K562 (cell line): ENCODE measurements at regions not wholly inside any gene's neighbourhood (a gene's known extent, or its start where the extent isn't known, plus 50 kb on each side); places are given as distances from the start of the nearest gene placed in this dataset.

ENCODE experiments used
- ATAC-seq: fragments of 200-7000 bp; cut with Tn5 transposase; 3 replicates; pipeline ENCODE4 v1.9.1; 2020; ENCODE audit warnings: moderate library complexity
- BruUV-seq: library from RNA; stranded (reverse); fragments of 400-500 nt; replicated peaks from 2 replicates; lab custom pipeline; 2021; lab: Mats Ljungman, UMichigan
- CTCF ChIA-PET: fragments of 300-600 bp; formaldehyde crosslinking; extraction: SDS; loops from one replicate; lab custom pipeline; 2021; ENCODE audit warnings: low intra/inter-chr PET ratio; lab: Yijun Ruan, JAX
- POLR2A ChIA-PET: fragments of 300-600, 350-650 bp; sonication (Branson Sonifier 250); formaldehyde crosslinking; extraction: SDS; loops from one replicate; lab custom pipeline; 2021; ENCODE audit warnings: antibody characterized with exemption, inconsistent platforms; lab: Yijun Ruan, JAX
- DNase-seq, 4 experiments: peaks; one replicate each; pipeline versions ENCODE4 v3.0.0 to v3.0.0-alpha.2; 2011 to 2018; ENCODE audit warnings: low spot score in 3 of 4, mixed read lengths in 3 of 4; ENCODE audit errors: extremely low read depth in 1 of 4
- FAIRE-seq: peaks from 2 replicates; lab custom pipeline; 2011; peaks lifted over from hg19 to GRCh38; lab: Jason Lieb, UNC
- H2AFZ ChIP-seq: 2 replicates; pipeline ENCODE4 v1.6.0; 2011; ENCODE audit warnings: low read depth, low read length, control low read depth, inconsistent platforms
- H3K27ac ChIP-seq: fragments of 200-600 bp; 3 replicates; pipeline ENCODE4 v1.8.0; 2011; ENCODE audit warnings: low read depth, mild to moderate bottlenecking, control low read depth, inconsistent platforms, low read length, moderate library complexity, mixed read lengths; ENCODE audit errors: extremely low read depth
- H3K27me3 ChIP-seq, 2 experiments: fragments of 300-600 bp in 1 of 2; 2 replicates in 1 of 2; 3 replicates in 1 of 2; pipeline versions ENCODE4 v1.6.0 to v1.8.0; 2011; ENCODE audit warnings: inconsistent platforms in 2 of 2, low read length in 2 of 2, mild to moderate bottlenecking in 1 of 2, mixed read lengths in 1 of 2, moderate library complexity in 1 of 2; ENCODE audit not compliant: control insufficient read depth in 2 of 2, insufficient read depth in 2 of 2
- H3K36me3 ChIP-seq: fragments of 300-600 bp; 3 replicates; pipeline ENCODE4 v1.8.0; 2011; ENCODE audit warnings: mild to moderate bottlenecking, low read length, inconsistent platforms; ENCODE audit not compliant: control insufficient read depth, insufficient read depth
- H3K4me1 ChIP-seq, 2 experiments: fragments of 200-600 bp in 1 of 2; replicated peaks in 1 of 2; 2 replicates in 1 of 2; 3 replicates in 1 of 2; pipeline versions ENCODE4 v1.5.1 to v1.8.0; 2011; ENCODE audit warnings: inconsistent platforms in 2 of 2, low read length in 2 of 2, mild to moderate bottlenecking in 1 of 2, mixed read lengths in 1 of 2, moderate library complexity in 1 of 2; ENCODE audit not compliant: control insufficient read depth in 2 of 2, insufficient read depth in 2 of 2
- H3K4me2 ChIP-seq: 2 replicates; pipeline ENCODE4 v1.6.1; 2011; ENCODE audit warnings: low read length, control low read depth, inconsistent platforms, mixed read lengths; ENCODE audit not compliant: insufficient read depth
- H3K4me3 ChIP-seq: fragments of 200-600 bp; sonication (generic), shearing (Covaris generic); 2 replicates; pipeline ENCODE4 v1.5.1; 2016; ENCODE audit warnings: control low read depth, inconsistent platforms
- H3K79me2 ChIP-seq: fragments of 200-600 bp; 3 replicates; pipeline ENCODE4 v1.8.0; 2011; ENCODE audit warnings: low read length, inconsistent platforms; ENCODE audit not compliant: control insufficient read depth, insufficient read depth
- H3K9ac ChIP-seq, 2 experiments: 2 replicates each; pipeline versions ENCODE4 v1.6.0 to v1.6.1; 2011; ENCODE audit warnings: low read depth in 2 of 2, low read length in 2 of 2, control low read depth in 1 of 2, inconsistent platforms in 1 of 2, mild to moderate bottlenecking in 1 of 2, mixed read lengths in 1 of 2; ENCODE audit not compliant: insufficient read depth in 1 of 2
- H3K9me1 ChIP-seq: one replicate; pipeline ENCODE4 v1.6.0; 2011; ENCODE audit warnings: inconsistent platforms, mild to moderate bottlenecking, low read length, moderate library complexity; ENCODE audit not compliant: control insufficient read depth, insufficient read depth
- H3K9me3 ChIP-seq: replicated peaks from 2 replicates; pipeline ENCODE4 v1.5.1; 2011; ENCODE audit warnings: low read depth, low read length, inconsistent platforms; ENCODE audit not compliant: control insufficient read depth, insufficient read depth
- H4K20me1 ChIP-seq: replicated peaks from 2 replicates; pipeline ENCODE4 v1.6.1; 2011; ENCODE audit warnings: low read length, inconsistent platforms, mixed read lengths; ENCODE audit not compliant: control insufficient read depth, insufficient read depth
- ARID3A ChIP-seq: IDR thresholded peaks from 2 replicates; pipeline ENCODE4 v1.6.1; 2012; ENCODE audit warnings: low read depth, low read length, improper control_type of control experiment, borderline replicate concordance
- BRD9 ChIP-seq: fragments of 450-650 bp; IDR thresholded peaks from 2 replicates; pipeline ENCODE4 v1.6.1; 2018; ENCODE audit warnings: low read depth; ENCODE audit not compliant: partially characterized antibody
- BRF2 ChIP-seq: IDR thresholded peaks from 3 replicates; pipeline ENCODE4 v1.6.1; 2011; ENCODE audit warnings: borderline replicate concordance, mild to moderate bottlenecking; ENCODE audit not compliant: insufficient read length, insufficient read depth
- CHD4 ChIP-seq: fragments of 200-600 bp; sonication (generic); IDR thresholded peaks from 3 replicates; pipeline ENCODE4 v1.6.1; 2012; ENCODE audit warnings: low read depth, mild to moderate bottlenecking, mixed read lengths, low read length, inconsistent platforms; ENCODE audit not compliant: insufficient read depth, insufficient replicate concordance, poor library complexity, severe bottlenecking
- HDAC1 ChIP-seq, 2 experiments: fragments of 450-650 bp; IDR thresholded peaks; 2 replicates each; pipeline ENCODE4 v1.6.1; 2016 to 2017; ENCODE audit warnings: inconsistent platforms in 1 of 2, mild to moderate bottlenecking in 1 of 2, moderate library complexity in 1 of 2
- MAZ ChIP-seq, 2 experiments: fragments of 450-650 bp in 1 of 2; sonication (generic) in 1 of 2; formaldehyde crosslinking; IDR thresholded peaks in 1 of 2; conservative IDR thresholded peaks in 1 of 2; 2 replicates each; pipeline versions ENCODE4 v1.4.0 to v1.5.0; 2020; ENCODE audit warnings: mild to moderate bottlenecking in 1 of 2, missing genetic modification reagents in 1 of 2
- MCM5 ChIP-seq: fragments of 450-650 bp; IDR thresholded peaks from 2 replicates; pipeline ENCODE4 v1.6.1; 2016; ENCODE audit warnings: low read depth
- NCOR1 ChIP-seq: fragments of 450-650 bp; IDR thresholded peaks from 2 replicates; pipeline ENCODE4 v1.6.1; 2016; ENCODE audit warnings: mild to moderate bottlenecking, moderate library complexity
- NR1H2 ChIP-seq: sonication (generic); formaldehyde crosslinking; IDR thresholded peaks from 2 replicates; pipeline ENCODE4 v1.4.0; 2020; ENCODE audit warnings: mild to moderate bottlenecking, missing genetic modification reagents
- NR3C1 ChIP-seq: sonication (generic); formaldehyde crosslinking; IDR thresholded peaks from 2 replicates; pipeline ENCODE4 v1.8.1; 2022; ENCODE audit warnings: missing genetic modification reagents
- POLR2A ChIP-seq: fragments of 450-650 bp; conservative IDR thresholded peaks from 2 replicates; pipeline ENCODE4 v1.6.1; 2016
- RBM17 ChIP-seq: fragments of 200-400 bp; formaldehyde crosslinking; IDR thresholded peaks from 2 replicates; pipeline ENCODE4 v1.6.1; 2017; ENCODE audit warnings: low read depth, mild to moderate bottlenecking, low read length, borderline replicate concordance
- SREBF1 ChIP-seq: fragments of 150-350 bp; IDR thresholded peaks from 2 replicates; pipeline ENCODE4 v1.6.1; 2014; ENCODE audit warnings: antibody characterized with exemption, low read depth, low read length, borderline replicate concordance
- SREBF2 ChIP-seq: sonication (generic); formaldehyde crosslinking; IDR thresholded peaks from 2 replicates; pipeline ENCODE4 v1.4.0; 2020; ENCODE audit warnings: mild to moderate bottlenecking, missing genetic modification reagents
- SRF ChIP-seq, 2 experiments: fragments of 250-450, 450-650 bp in 1 of 2; sonication (Bioruptor Pico) in 1 of 2; sonication (generic) in 1 of 2; formaldehyde crosslinking; IDR thresholded peaks; 2 replicates each; pipeline versions ENCODE4 v1.5.0 to v1.5.1; 2020 to 2022; ENCODE audit warnings: mild to moderate bottlenecking in 1 of 2, missing genetic modification reagents in 1 of 2
- THAP7 ChIP-seq: fragments of 250-450 bp; sonication (Bioruptor Pico); IDR thresholded peaks from 2 replicates; pipeline ENCODE4 v1.5.0; 2021
- ZNF121 ChIP-seq: sonication (generic); formaldehyde crosslinking; conservative IDR thresholded peaks from 2 replicates; pipeline ENCODE4 v1.8.0; 2022; ENCODE audit warnings: missing genetic modification reagents
- ZNF277 ChIP-seq: fragments of 250-450 bp; sonication (Bioruptor Pico); IDR thresholded peaks from 2 replicates; pipeline ENCODE4 v1.8.0; 2022; ENCODE audit warnings: inconsistent platforms, mild to moderate bottlenecking, moderate library complexity, borderline replicate concordance
- ZNF436 ChIP-seq: fragments of 250-450, 450-650 bp; sonication (Bioruptor Pico); formaldehyde crosslinking; IDR thresholded peaks from 2 replicates; pipeline ENCODE4 v1.7.0; 2020; ENCODE audit warnings: mild to moderate bottlenecking
- WGBS: fragments of 100-300 bp; shearing (Covaris generic); methylation state at CpG from one replicate; pipeline ENCODE4 v1.1.6; 2016; ENCODE audit warnings: low coverage, mixed read lengths; ENCODE audit not compliant: insufficient coverage; ENCODE audit errors: missing lambda C conversion rate; 5-methylcytosine and 5-hydroxymethylcytosine counted together
- in situ Hi-C: fragments of 300-500 bp; cut with MboI; formaldehyde crosslinking; loops from 4 replicates; pipeline ENCODE4 v1.15.0; 2018; ENCODE audit warnings: inconsistent platforms, mixed read lengths
- intact Hi-C: fragments of 100-400 bp; cut with micrococcal nuclease; formaldehyde crosslinking; loops from 2 replicates; pipeline ENCODE4 v1.14.2; 2022

GRCh38 chr9:12416716-12417115 is 276.5 kb upstream of the TYRP1 start (continued):
- TF ChIP-seq SRF (CRISPR knock-in tag; IDR thresholded peaks at IDR 0.05) (no peak), SREBF2 (no peak), MAZ (CRISPR knock-in tag; conservative IDR thresholded peaks at IDR 0.05 in 1 of 2, IDR thresholded peaks at IDR 0.05 in 1 of 2) (no peak), ARID3A (no peak), HDAC1 (IDR thresholded peaks at IDR 0.05) (no peak), RBM17 (no peak), ZNF121 (CRISPR knock-in tag) (no peak)

DNA sequence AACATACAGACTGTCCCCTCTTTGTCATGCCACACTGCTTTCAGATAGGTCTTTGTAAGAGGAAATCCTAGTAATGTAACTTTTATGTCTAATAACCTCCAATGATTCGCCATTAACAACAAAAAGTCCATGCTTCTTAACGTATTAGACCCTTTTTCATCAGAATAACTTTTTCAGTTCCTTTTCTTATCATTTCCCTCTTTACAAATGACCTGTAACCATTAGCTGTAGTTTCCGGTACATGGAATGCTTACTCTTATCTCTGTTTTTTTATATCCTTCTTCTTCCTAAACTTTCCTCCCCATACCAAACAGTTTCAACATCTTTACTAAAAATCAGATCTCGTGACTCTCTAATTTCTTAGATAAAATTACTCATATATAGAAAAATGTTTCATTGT is 268.9 kb upstream of the TYRP1 start:
- no peaks in the 10 kb centered on the region for H3K9me1 ChIP-seq
- H3K9ac ChIP-seq = no peak overlapping the region
- no peak for ATAC-seq
- WGBS = 0% methylated on average over 4 of the region's 4 CpGs
- H3K4me2 ChIP-seq = no peak overlapping the region
- intact Hi-C loops (no loop called here), in situ Hi-C loops (no loop called here)
- TF ChIP-seq BRD9 = no peak
- no peak for TF ChIP-seq NR1H2 (CRISPR knock-in tag)
- TF ChIP-seq NR3C1 = no peak
- no peak for TF ChIP-seq ZNF277 (CRISPR knock-in tag)
- TF ChIP-seq CHD4 = no peak
- TF ChIP-seq BRF2 = no peak
- no peak for TF ChIP-seq NCOR1
- TF ChIP-seq THAP7 (CRISPR knock-in tag) = no peak
- no peak for TF ChIP-seq ZNF436
- TF ChIP-seq MCM5 = no peak
- TF ChIP-seq POLR2A = no peak
- TF ChIP-seq SREBF1 = no peak
- no peak overlapping the region for H3K4me3 ChIP-seq
- H2AFZ ChIP-seq = no peak overlapping the region
- no peaks in the 10 kb centered on the region for H3K79me2 ChIP-seq
- no peaks in the 10 kb centered on the region for H3K4me1 ChIP-seq
- no peaks in the 10 kb centered on the region for H4K20me1 ChIP-seq
- no peak for FAIRE-seq
- H3K27me3 ChIP-seq = no peaks in the 10 kb centered on the region
- BruUV-seq = no TSS peak
- H3K9me3 ChIP-seq = no peaks in the 10 kb centered on the region
- no peaks in the 10 kb centered on the region for H3K36me3 ChIP-seq
- ChIA-PET CTCF (no interaction called here), POLR2A (no interaction called here)
- no peak overlapping the region for H3K27ac ChIP-seq
- no peak for DNase-seq
